HEK293T (cell line): ENCODE measurements at regions not wholly inside any gene's neighbourhood (a gene's known extent, or its start where the extent isn't known, plus 50 kb on each side); places are given as distances from the start of the nearest gene placed in this dataset.

Experiments
- ARNT ChIP-seq: fragments of 450-650 bp; IDR thresholded peaks from 2 replicates; pipeline ENCODE4 v1.6.1; 2017; ENCODE audit warnings: mild to moderate bottlenecking
- CTBP1 ChIP-seq: fragments of 450-650 bp; IDR thresholded peaks from 2 replicates; pipeline ENCODE4 v1.6.1; 2016; ENCODE audit warnings: borderline replicate concordance
- HDGF ChIP-seq: fragments of 450-650 bp; IDR thresholded peaks from 2 replicates; pipeline ENCODE4 v1.6.1; 2017; ENCODE audit warnings: antibody characterized with exemption, borderline replicate concordance
- L3MBTL2 ChIP-seq: fragments of 450-650 bp; conservative IDR thresholded peaks from 2 replicates; pipeline ENCODE4 v1.6.1; 2016; ENCODE audit warnings: mild to moderate bottlenecking
- SP1 ChIP-seq: fragments of 450-650 bp; IDR thresholded peaks from 2 replicates; pipeline ENCODE4 v1.6.1; 2017
- SUZ12 ChIP-seq: fragments of 450-650 bp; IDR thresholded peaks from 2 replicates; pipeline ENCODE4 v1.6.1; 2016; ENCODE audit warnings: mild to moderate bottlenecking
- TARDBP ChIP-seq: fragments of 450-650 bp; IDR thresholded peaks from 2 replicates; pipeline ENCODE4 v1.6.1; 2016

- TF ChIP-seq SUZ12 (no peak), SP1 (no peak), HDGF (no peak), ARNT (no peak), TARDBP (no peak), CTBP1 (no peak), L3MBTL2 (no peak)
These were observed 56.7 kb upstream of the FST start for GRCh38 chr5:53423724-53424123.
